Fibroblast of the aortic adventitia (primary cell): ENCODE measurements at regions not wholly inside any gene's neighbourhood (a gene's known extent, or its start where the extent isn't known, plus 50 kb on each side); places are given as distances from the start of the nearest gene placed in this dataset.
A peak's percentile ranks its signal among the peaks of the same experiment; 100 is the strongest.

ENCODE experiments used
- DNase-seq: peaks from one replicate; pipeline ENCODE4 v3.0.0-alpha.2; 2010; ENCODE audit warnings: low read depth
- H3K4me3 ChIP-seq: 2 replicates; pipeline ENCODE4 v1.5.1; 2011; ENCODE audit warnings: low read depth, mild to moderate bottlenecking, control low read depth, low read length, moderate library complexity
- TF ChIP-seq, protein P1 (sequence below): IDR thresholded peaks from 2 replicates; pipeline ENCODE4 v1.5.1; 2011; ENCODE audit warnings: mild to moderate bottlenecking, low read length, control low read depth, inconsistent platforms; ENCODE audit not compliant: insufficient read depth

DNA sequence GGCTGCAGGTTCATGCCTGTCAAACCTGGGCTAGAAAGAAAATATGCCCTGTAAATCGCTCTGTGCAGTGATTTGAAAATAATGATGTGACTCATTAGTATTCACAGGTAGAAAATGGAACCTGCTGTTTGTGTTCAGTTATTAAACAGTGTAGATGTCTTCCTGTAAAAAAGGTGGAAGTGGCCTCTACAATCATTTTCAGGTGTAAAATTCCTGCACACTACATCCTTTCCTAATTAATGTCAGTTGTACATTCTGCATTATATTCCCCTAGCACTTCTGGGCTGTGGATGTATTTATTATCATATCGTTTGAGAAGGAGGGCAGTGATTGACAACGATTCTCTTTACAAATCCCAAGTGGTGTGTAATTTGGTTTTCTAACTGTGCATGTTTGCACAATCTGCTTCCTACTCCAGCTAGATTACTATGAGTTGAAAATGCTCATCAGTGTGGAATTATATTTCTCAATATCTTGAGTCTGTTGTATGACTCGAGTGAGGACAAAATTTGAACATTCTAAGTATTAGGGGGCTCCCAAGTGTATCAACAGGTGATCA is 454.0 kb upstream of the DDI1 start:
- H3K4me3 ChIP-seq, result no peak overlapping the region
- TF ChIP-seq, protein P1, sequence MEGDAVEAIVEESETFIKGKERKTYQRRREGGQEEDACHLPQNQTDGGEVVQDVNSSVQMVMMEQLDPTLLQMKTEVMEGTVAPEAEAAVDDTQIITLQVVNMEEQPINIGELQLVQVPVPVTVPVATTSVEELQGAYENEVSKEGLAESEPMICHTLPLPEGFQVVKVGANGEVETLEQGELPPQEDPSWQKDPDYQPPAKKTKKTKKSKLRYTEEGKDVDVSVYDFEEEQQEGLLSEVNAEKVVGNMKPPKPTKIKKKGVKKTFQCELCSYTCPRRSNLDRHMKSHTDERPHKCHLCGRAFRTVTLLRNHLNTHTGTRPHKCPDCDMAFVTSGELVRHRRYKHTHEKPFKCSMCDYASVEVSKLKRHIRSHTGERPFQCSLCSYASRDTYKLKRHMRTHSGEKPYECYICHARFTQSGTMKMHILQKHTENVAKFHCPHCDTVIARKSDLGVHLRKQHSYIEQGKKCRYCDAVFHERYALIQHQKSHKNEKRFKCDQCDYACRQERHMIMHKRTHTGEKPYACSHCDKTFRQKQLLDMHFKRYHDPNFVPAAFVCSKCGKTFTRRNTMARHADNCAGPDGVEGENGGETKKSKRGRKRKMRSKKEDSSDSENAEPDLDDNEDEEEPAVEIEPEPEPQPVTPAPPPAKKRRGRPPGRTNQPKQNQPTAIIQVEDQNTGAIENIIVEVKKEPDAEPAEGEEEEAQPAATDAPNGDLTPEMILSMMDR, result no peak
- no peak for DNase-seq

- TF ChIP-seq, protein P1, result no peak
- no peak for DNase-seq
- H3K4me3 ChIP-seq, result no peak overlapping the region
These were observed 452.4 kb upstream of the DDI1 start for GRCh38 chr11:103584021-103584420.

DNA sequence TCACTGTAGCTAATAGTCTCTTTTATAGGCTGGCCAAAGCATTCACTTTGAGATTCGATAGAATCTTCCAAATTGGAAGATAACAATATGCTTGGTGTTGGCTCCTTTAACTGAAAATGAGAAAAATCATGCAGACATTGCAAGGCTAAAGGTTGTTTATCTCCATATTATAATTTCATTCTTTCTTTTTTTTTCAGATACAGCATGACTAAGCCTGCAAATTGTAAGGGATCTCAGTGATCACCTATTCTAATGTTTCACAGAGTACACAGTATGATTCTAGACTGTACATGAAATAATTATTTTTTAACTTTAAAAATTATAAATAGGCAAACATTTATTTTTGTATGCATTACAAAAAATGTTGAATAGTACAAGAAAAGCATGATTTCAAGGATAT is 451.7 kb upstream of the DDI1 start:
- TF ChIP-seq, protein P1, result no peak
- DNase-seq, result no peak

DNA sequence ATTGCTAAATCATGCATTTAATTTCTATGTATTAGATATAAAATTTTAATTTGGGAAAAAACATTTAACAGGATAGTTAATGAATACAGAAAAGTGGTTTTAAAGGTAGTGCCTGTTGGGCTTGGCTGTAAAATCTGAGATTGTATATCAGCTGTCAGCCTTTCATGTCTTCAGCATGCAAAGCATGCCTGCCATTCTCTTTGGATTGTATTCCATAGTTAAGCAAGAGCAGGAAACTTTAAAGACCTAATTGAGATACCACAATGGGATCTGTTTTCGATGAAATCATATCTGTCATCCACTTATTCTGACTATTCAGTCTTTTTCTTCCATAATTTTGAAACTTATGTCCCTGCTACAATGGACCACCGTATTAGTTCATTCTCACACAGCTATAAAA is 451.0 kb upstream of the DDI1 start:
- TF ChIP-seq, protein P1, result no peak
- H3K4me3 ChIP-seq, result no peak overlapping the region
- DNase-seq, result no peak

More for the DNA sequence above, 451.7 kb upstream of the DDI1 start:
- H3K4me3 ChIP-seq, result no peak overlapping the region

- TF ChIP-seq, protein P1, result no peak
- no peak for DNase-seq
These were observed 450.5 kb upstream of the DDI1 start for GRCh38 chr11:103585911-103586310.

DNA sequence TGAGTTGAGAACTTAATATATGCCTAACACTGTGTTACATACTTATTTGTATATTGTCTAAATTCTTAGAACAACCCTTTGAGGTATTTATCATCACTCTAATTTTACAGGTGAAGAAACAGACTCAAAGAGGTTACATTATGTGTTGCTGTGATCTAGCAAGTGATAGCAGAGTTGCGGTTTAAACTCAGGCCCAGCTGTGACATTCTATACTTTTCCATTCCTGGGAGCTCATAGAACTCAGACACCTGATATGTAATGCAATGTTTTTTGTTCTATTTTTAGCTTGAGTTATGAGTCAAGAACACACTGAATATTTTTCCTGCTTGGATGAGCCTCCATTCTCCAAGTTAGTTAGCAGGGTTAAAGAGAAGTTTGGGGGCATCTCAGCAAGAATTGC is 449.7 kb upstream of the DDI1 start:
- H3K4me3 ChIP-seq, result no peak overlapping the region
- DNase-seq, result peak; percentile 21
- TF ChIP-seq, protein P1, result no peak

More at GRCh38 chr11:103585911-103586310, 450.5 kb upstream of the DDI1 start:
- H3K4me3 ChIP-seq, result no peak overlapping the region
